Islet precursor cell (in vitro differentiated cells): ENCODE measurements at regions not wholly inside any gene's neighbourhood (a gene's known extent, or its start where the extent isn't known, plus 50 kb on each side); places are given as distances from the start of the nearest gene placed in this dataset.
"Not testable (repeated sequence)": the region's sequence is repeated elsewhere in the genome, so short reads cannot be mapped to it uniquely, and the experiment has no call there.

Experiments
- DNase-seq: peaks from one replicate; pipeline ENCODE4 v3.0.0-alpha.2; 2018

- DNase-seq, result no peak
Observed at GRCh38 chr22:48076008-48076407, 1313.6 kb downstream of the TBC1D22A start.

GRCh38 chr22:48075604-48076003 is 1313.2 kb downstream of the TBC1D22A start:
- no peak for DNase-seq

DNA sequence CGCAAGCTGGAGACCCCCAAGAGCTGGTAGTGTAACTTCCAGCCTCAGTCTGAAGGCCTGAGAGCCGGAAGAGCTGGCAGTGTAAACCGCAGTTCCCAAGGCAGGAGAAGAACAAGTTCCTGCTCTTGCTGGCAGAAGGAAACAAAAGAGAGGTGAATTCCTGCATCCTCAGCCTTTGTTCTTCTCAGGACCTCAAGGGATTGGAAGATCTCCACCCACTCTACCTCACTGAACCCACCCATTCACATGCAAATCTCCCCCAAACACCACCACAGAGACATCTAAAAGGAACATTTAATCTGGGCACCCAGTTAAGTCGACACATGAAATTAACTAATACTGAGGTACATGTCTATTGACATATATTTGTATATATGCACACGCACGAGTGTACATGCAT is 1310.3 kb downstream of the TBC1D22A start:
- no peak for DNase-seq

GRCh38 chr22:48071828-48072227 is 1309.4 kb downstream of the TBC1D22A start:
- no peak for DNase-seq

DNA sequence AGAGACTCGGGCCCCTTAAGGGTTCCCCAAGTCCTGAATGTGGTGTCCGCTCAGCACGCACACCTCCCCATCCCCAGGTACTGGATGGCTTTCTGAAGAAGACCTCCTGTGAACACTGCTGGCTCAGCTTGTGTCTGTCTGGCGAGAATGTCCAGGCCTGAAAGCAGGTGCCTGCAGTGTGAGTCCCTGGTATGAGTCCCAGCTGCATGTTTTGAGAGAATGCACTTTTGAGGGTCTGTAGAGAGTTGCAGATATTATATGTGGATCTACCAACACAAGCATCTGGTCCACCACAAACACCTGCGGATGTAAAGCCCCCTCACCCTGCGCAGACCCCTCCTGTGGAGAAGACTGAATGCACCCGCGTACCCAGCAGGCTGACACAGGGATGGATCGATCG is 1308.9 kb downstream of the TBC1D22A start:
- no peak for DNase-seq

DNA sequence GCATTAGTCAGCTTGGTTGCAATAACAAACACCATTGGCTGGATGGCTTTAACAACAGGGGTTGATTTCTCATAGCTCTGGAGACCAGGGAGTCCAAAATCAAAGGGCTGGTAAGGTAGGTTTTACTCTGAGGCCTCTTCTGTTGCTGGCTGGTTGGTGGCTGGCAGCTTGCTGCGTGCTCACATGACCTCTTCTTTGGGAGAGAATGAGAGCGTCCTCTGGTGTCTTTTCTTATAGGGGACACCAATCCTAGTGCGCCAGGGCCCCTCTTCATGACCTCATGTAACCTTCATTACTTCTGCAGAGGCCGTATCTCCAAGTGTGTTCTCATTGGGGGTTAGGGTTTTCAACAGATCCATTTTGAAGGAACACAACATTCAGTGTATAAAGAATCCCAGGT is 1308.3 kb downstream of the TBC1D22A start:
- DNase-seq, result no peak

GRCh38 chr22:48070083-48070482 is 1307.6 kb downstream of the TBC1D22A start:
- DNase-seq, result no peak

- no peak for DNase-seq
Observed at GRCh38 chr22:48069256-48069655, 1306.8 kb downstream of the TBC1D22A start.

- DNase-seq, result no peak
Observed at GRCh38 chr22:48068323-48068885, 1306.0 kb downstream of the TBC1D22A start.

DNA sequence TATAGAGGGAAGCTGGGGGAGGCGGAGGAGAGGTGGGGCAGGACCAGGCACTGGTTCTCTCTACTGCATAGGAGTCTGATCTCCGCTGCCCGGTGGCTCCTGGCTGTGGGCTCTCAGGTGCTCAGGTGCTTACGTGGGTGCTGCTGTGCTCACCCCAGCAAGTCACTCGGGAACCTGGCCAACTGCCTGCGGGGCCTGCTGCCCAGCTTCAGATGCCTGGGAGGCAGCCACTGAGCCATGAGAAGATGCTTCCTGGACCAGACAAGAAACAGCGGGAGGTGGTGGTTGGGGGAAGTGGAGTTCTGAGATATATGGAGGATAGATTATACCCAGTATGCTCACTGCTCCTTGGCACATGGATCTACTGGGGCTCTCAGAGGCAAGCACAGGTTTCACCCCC is 1303.4 kb downstream of the TBC1D22A start:
- no peak for DNase-seq

- no peak for DNase-seq
Observed at GRCh38 chr22:48061726-48062125, 1299.3 kb downstream of the TBC1D22A start.

GRCh38 chr22:48060266-48060665 is 1297.8 kb downstream of the TBC1D22A start:
- no peak for DNase-seq

GRCh38 chr22:48059521-48059920 is 1297.1 kb downstream of the TBC1D22A start:
- DNase-seq, result not testable (repeated sequence)

- DNase-seq, result no peak
Observed at GRCh38 chr22:48057116-48057835, 1294.8 kb downstream of the TBC1D22A start.

DNA sequence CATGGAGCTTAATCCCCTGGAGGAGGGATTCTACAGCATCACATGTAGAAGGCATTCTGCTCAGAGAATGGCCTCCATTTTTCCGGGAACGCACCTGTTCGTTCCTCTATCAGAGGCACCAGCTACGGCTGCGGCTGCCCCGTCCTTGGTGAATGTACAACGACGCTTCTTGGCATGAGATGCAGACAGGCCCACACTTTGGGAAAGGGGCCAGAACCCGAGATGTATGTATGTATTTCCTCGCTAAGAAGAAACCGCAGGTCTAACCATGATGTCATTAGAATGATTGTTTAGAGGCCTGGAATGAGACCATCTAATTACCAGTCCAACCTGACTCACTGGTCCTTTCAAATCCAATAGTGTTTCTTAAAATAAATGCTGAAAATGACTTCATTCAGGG is 1293.4 kb downstream of the TBC1D22A start:
- no peak for DNase-seq

GRCh38 chr22:48055185-48055584 is 1292.7 kb downstream of the TBC1D22A start:
- no peak for DNase-seq

DNA sequence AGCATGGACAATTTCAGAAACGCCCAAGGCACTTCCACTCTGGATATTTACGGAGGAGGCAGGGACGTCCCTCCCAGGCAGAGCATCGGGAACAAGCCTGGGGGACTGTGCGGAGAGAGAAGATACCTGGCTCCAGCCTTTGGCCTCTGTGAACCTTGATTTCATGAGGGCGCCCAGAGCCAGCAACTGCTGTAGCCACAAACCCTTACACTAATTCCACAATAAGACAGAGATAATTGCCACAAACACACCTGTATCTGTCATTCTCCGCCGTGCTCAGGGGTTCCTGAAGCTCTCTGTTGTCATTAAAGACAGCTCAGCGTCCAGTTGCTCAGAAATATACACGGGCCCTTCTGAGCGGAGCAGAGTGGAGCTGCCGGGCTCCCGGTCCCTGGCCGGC is 1292.1 kb downstream of the TBC1D22A start:
- DNase-seq, result peak; percentile 27

DNA sequence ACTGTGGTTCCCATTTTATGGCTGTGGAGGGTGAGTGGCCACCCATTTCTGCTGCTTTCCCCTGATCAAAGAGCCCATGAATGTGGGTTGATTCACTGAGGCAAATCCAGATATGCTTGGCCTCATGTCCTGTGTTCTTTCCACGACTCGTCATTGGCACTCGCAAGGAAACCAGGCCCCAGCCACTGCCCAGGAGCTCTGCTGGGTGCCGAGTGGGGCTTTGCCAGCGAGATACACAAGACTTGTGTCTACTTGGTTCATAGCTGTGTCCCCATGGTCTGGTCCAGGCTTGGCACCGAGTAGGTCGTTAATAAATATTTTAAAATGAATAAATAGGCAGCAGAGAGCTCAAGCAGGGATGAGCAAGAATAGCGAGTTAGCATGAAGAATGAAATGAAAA is 1291.5 kb downstream of the TBC1D22A start:
- DNase-seq, result peak; percentile 12

DNA sequence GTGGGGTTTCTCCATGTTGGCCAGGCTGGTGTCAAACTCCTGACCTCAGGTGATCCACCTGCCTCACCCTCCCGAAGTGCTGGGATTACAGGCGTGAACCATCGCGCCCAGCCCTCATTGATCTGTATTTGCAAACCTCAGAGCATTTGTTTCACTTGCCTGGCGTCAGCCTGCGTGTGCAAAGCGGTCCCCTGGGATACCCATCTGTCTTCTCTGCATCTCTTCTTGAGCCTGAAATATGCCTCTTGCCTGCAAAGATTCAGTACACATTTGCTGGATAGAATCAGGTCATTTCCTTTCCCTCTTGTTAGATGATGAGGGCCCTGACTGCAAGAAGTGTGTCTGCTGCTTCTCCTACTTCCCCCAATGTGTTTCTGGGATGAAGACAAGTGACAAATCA is 1291.0 kb downstream of the TBC1D22A start:
- DNase-seq, result peak; percentile 7

DNA sequence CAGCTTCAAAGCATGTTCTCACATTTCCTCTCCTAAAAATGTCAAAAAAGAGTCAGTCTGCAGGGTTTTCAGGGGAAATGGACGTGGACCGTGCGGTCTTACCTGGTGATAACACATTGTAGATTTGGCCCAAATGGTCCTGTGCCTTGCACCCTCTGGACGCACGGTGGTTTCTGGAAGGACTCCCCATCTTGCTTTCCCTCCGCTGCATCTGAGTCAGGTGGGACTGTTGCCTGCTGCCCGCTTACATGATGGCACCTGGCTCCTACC is 1290.1 kb downstream of the TBC1D22A start:
- DNase-seq, result no peak

- peak; percentile 22 for DNase-seq
Observed at GRCh38 chr22:48051796-48052620, 1289.6 kb downstream of the TBC1D22A start.

DNA sequence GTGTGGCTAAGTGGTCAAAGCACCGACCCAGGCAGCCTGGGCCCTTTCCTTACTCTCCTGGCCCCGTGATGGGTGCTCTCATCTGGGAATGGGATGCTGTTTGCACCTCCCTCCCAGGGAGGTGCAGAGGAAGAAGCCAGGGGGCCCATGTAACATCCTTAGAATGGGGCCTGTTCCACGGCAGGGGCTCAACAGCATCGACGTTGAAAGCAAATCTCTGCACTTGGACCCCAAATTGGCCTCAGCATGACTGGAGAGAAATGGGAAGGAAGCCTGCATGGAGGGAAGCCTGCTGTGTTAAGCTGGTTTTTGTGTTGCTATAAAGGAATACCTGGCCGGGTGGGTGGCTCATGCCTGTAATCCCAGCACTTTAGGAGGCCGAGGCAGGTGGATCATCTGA is 1288.4 kb downstream of the TBC1D22A start:
- DNase-seq, result no peak

DNA sequence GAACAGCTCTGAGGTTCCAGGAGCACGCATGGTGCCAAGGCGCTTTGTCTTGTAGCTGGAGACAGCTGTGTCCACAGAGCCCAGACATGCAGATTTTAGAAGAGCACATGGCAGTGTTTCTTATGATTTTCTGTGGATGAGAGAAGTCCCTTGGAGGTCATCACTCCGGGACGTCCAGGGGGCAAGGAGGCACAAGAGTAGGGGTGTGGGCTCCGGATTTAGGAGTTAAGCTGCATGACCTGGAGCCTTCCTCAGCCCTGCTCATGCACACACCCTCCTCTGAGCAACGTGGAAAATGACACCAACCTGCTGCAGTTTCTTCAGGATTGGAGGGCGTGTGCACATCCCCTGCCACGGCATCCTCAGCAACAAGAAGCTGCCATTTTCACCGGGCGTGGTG is 1286.7 kb downstream of the TBC1D22A start:
- peak; percentile 27 for DNase-seq
